Esophagus squamous epithelium (tissue), 5 donors: ENCODE measurements at regions not wholly inside any gene's neighbourhood (a gene's known extent, or its start where the extent isn't known, plus 50 kb on each side); places are given as distances from the start of the nearest gene placed in this dataset.

ENCODE experiments used
- DNase-seq: peaks from one replicate; lab custom pipeline; 2025; lab: John Stamatoyannopoulos, UW
- H3K27ac ChIP-seq, 4 donors: fragments of 200-600 bp; sonication (generic); one replicate each; pipeline ENCODE4 v1.5.1; 2016 to 2019; ENCODE audit warnings: mild to moderate bottlenecking in 1 of 4
- H3K27me3 ChIP-seq, 4 donors: fragments of 200-600 bp; sonication (generic); 1 replicate in 3 of 4; 2 replicates in 1 of 4; pipeline versions ENCODE4 v1.5.1 to v1.6.0; 2017 to 2021; ENCODE audit warnings: antibody characterized with exemption in 1 of 4
- H3K36me3 ChIP-seq, 3 donors: fragments of 200-600 bp; sonication (generic); one replicate each; pipeline ENCODE4 v1.5.1; 2016 to 2019
- H3K4me1 ChIP-seq, 3 donors: fragments of 200-600 bp; sonication (generic); one replicate each; pipeline ENCODE4 v1.5.1; 2017 to 2019
- H3K4me3 ChIP-seq, 4 donors: fragments of 200-600 bp; sonication (generic); 1 replicate in 3 of 4; 2 replicates in 1 of 4; pipeline ENCODE4 v1.5.1; 2016 to 2019; ENCODE audit warnings: mild to moderate bottlenecking in 2 of 4, moderate library complexity in 1 of 4
- H3K9me3 ChIP-seq, 3 donors: fragments of 200-600 bp; sonication (generic); one replicate each; pipeline ENCODE4 v1.5.1; 2016 to 2019
- POLR2A ChIP-seq, 4 donors: fragments of 450-650 bp; IDR thresholded peaks; one replicate each; pipeline ENCODE4 v1.6.1; 2017; ENCODE audit warnings: antibody characterized with exemption in 4 of 4, mild to moderate bottlenecking in 4 of 4, moderate library complexity in 3 of 4
- WGBS, 2 donors: methylation state at CpG; one replicate each; pipeline ENCODE4 v1.1.5; 2018; 5-methylcytosine and 5-hydroxymethylcytosine counted together
- intact Hi-C: fragments of 100-400 bp; cut with DNase I; formaldehyde crosslinking; loops from one replicate; pipeline ENCODE4 v1.15.0; 2022
- TF ChIP-seq, protein P1 (sequence below), 6 experiments: fragments of 450-650 bp in 4 of 6; fragments of 200-600 bp in 2 of 6; sonication (generic) in 2 of 6; IDR thresholded peaks; one replicate each; pipeline ENCODE4 v1.5.1; 2016 to 2019; ENCODE audit warnings: antibody characterized with exemption in 6 of 6, mild to moderate bottlenecking in 4 of 6, moderate library complexity in 4 of 6
- donor health status: DM: yes; HTN: yes; CAD: no.

DNA sequence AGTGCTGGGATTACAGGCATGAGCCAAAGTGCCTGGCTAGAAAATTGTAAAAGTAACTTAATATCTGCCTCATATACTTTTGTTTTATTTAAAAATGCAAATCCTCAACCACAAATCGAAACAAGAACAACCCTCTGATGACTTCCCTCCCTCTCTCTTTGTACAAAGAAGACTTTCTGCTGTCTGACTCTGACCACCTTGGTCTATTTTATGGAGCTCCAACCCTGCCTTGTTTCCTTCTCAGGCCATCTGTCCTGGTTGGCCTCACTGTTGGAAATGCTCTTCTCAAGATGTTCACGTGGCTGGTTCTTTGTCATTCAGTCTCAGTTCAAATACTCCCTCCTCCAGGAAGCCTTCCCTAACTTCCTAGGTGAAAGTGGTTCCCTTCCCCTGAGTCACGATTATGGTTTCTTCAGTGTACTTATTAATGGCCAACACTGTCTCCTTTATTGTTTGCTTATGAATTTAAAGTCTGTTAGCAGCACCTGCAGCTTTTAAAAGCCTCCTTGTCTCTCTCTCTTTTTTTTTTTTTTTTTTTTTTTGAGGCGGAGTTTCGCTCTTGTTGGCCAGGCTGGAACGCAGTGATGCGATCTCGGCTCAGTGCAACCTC, 151.5 kb upstream of the SALL4 start:
- Histone ChIP-seq H3K4me1 (no peaks in the 10 kb centered on the region), H3K36me3 (no peaks in the 10 kb centered on the region), H3K9me3 (no peaks in the 10 kb centered on the region), H3K27ac (no peak overlapping the region), H3K27me3 (no peaks in the 10 kb centered on the region), H3K4me3 (no peak overlapping the region)
- WGBS, 2 donors: 69 to 79% methylated on average over 8 of the region's 8 CpGs
- DNase-seq: no peak
- TF ChIP-seq, protein P1, sequence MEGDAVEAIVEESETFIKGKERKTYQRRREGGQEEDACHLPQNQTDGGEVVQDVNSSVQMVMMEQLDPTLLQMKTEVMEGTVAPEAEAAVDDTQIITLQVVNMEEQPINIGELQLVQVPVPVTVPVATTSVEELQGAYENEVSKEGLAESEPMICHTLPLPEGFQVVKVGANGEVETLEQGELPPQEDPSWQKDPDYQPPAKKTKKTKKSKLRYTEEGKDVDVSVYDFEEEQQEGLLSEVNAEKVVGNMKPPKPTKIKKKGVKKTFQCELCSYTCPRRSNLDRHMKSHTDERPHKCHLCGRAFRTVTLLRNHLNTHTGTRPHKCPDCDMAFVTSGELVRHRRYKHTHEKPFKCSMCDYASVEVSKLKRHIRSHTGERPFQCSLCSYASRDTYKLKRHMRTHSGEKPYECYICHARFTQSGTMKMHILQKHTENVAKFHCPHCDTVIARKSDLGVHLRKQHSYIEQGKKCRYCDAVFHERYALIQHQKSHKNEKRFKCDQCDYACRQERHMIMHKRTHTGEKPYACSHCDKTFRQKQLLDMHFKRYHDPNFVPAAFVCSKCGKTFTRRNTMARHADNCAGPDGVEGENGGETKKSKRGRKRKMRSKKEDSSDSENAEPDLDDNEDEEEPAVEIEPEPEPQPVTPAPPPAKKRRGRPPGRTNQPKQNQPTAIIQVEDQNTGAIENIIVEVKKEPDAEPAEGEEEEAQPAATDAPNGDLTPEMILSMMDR (IDR thresholded peaks at IDR 0.05): no peak
- TF ChIP-seq POLR2A (IDR thresholded peaks at IDR 0.05): no peak
- intact Hi-C loops: no loop called here

DNA sequence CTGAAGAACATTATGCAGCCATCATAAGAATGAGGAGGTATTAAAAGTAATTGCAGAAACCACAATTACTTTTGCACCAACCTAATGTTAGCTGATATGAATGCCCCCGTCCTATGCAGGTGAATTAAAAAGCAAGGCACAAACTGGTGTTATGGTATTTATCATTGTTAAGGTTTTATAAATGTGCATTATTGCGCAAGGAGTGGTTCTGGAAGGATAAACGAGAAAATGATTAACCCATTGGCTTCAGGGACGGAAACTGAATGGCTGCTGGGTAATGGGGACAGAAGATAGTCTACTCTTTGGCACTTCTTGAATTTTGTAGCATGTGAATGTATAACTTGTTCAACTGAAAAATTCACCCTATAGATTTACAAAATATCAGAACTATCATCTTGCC, 148.6 kb upstream of the SALL4 start:
- H3K27ac ChIP-seq: no peak overlapping the region
- no peaks in the 10 kb centered on the region for H3K27me3 ChIP-seq
- intact Hi-C loops: no loop called here
- no peak for DNase-seq
- no peak overlapping the region for H3K4me3 ChIP-seq
- no peaks in the 10 kb centered on the region for H3K4me1 ChIP-seq
- TF ChIP-seq, protein P1 (IDR thresholded peaks at IDR 0.05): no peak
- no peak for TF ChIP-seq POLR2A (IDR thresholded peaks at IDR 0.05)
- WGBS, 2 donors: 50 to 68% methylated on average over 4 of the region's 4 CpGs
- H3K36me3 ChIP-seq: no peaks in the 10 kb centered on the region
- no peaks in the 10 kb centered on the region for H3K9me3 ChIP-seq

DNA sequence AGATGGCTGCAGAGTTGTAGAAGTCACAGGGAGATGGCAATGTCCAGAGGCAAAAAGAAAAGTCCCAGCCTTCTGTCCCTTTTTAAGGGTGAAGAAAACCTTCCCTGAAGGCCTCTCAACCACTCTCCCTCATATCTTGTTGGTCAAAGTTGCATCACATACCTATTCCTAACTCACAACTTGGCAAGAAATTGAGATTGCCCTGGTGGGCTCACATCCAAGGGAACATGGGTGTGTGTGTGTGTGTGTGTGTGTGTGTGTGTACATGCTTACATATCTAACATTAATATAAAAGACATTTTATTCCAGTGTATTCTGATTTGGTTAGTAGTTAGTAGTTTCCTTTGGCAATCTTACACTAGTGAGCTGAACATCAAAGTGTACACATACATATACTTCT, 144.3 kb upstream of the SALL4 start:
- H3K27ac ChIP-seq: no peak overlapping the region
- no peaks in the 10 kb centered on the region for H3K9me3 ChIP-seq
- no peaks in the 10 kb centered on the region for H3K27me3 ChIP-seq
- H3K36me3 ChIP-seq: no peaks in the 10 kb centered on the region
- TF ChIP-seq POLR2A (IDR thresholded peaks at IDR 0.05): no peak
- TF ChIP-seq, protein P1 (IDR thresholded peaks at IDR 0.05): no peak
- no peaks in the 10 kb centered on the region for H3K4me1 ChIP-seq
- DNase-seq: no peak
- intact Hi-C loops: no loop called here
- H3K4me3 ChIP-seq: no peak overlapping the region

DNA sequence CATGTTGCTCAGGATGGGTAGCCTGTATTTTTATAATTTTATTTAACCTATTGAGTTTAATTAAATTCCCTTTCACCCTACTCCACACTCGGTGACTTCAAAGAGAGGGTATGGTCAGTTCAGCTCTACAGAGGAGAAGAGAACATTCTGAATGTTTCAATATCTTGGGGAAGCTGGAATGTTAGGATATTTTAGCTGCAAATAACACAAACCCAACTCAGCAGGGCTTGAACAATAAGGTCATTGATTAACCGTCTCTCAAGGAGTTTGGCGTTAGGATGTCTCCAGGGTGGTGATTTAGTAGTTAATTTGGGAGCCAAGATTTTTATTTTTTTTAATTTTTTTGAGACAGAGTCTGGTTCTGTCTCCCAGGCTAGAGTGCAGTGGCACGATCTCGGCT, 143.6 kb upstream of the SALL4 start:
- intact Hi-C loops: no loop called here
- H3K27ac ChIP-seq: no peak overlapping the region
- no peak overlapping the region for H3K4me3 ChIP-seq
- WGBS, 2 donors: 90% methylated on average over 5 of the region's 5 CpGs
- H3K9me3 ChIP-seq: no peaks in the 10 kb centered on the region
- DNase-seq: no peak
- TF ChIP-seq POLR2A (IDR thresholded peaks at IDR 0.05): no peak
- TF ChIP-seq, protein P1 (IDR thresholded peaks at IDR 0.05): no peak
- H3K36me3 ChIP-seq: no peaks in the 10 kb centered on the region
- no peaks in the 10 kb centered on the region for H3K4me1 ChIP-seq
- H3K27me3 ChIP-seq: no peaks in the 10 kb centered on the region

DNA sequence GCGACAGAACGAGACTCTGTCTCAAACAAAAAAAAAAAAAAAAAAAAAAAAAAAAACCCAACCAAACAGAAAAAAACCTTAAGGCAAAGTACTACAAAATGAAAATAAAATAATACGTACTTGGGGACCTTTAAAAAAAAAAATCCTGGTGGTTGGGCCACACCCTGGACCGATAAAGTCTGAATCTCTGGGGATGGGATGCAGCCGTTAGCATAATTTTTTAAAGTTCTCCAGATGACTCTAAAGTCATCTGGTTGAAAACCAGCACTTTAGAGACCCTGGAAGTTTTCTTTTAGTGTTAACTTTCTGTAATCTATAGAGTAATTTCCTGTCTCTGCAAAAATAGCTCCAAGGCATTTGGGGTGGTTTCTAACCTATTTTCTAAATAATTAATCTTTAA, 142.9 kb upstream of the SALL4 start:
- WGBS, 2 donors: 80 to 88% methylated on average over 5 of the region's 5 CpGs
- no peak for DNase-seq
- TF ChIP-seq POLR2A (IDR thresholded peaks at IDR 0.05): no peak
- TF ChIP-seq, protein P1 (IDR thresholded peaks at IDR 0.05): no peak
- H3K36me3 ChIP-seq: no peaks in the 10 kb centered on the region
- no peaks in the 10 kb centered on the region for H3K4me1 ChIP-seq
- H3K4me3 ChIP-seq: no peak overlapping the region
- no peaks in the 10 kb centered on the region for H3K27me3 ChIP-seq
- no peaks in the 10 kb centered on the region for H3K9me3 ChIP-seq
- intact Hi-C loops: no loop called here
- no peak overlapping the region for H3K27ac ChIP-seq
